Liver (tissue), 3 donors: ENCODE measurements at regions not wholly inside any gene's neighbourhood (a gene's known extent, or its start where the extent isn't known, plus 50 kb on each side); places are given as distances from the start of the nearest gene placed in this dataset.

ENCODE experiments used
- JUND ChIP-seq, 2 donors: IDR thresholded peaks; 2 replicates each; pipeline ENCODE4 v1.6.1; 2016; ENCODE audit warnings: antibody characterized with exemption in 2 of 2
- RXRA ChIP-seq, 2 donors: IDR thresholded peaks; 2 replicates each; pipeline ENCODE4 v1.6.1; 2017 to 2018; ENCODE audit warnings: antibody characterized with exemption in 2 of 2, mild to moderate bottlenecking in 1 of 2
- SP1 ChIP-seq: IDR thresholded peaks from 2 replicates; pipeline ENCODE4 v1.6.1; 2018; ENCODE audit warnings: antibody characterized with exemption, mild to moderate bottlenecking
- TAF1 ChIP-seq: conservative IDR thresholded peaks from 2 replicates; pipeline ENCODE4 v1.6.1; 2016; ENCODE audit warnings: antibody characterized with exemption, mild to moderate bottlenecking
- TF ChIP-seq, protein P1 (sequence below): fragments of 150-350 bp; IDR thresholded peaks from 2 replicates; pipeline ENCODE4 v1.5.1; 2017; ENCODE audit warnings: improper control_type of control experiment, low read depth, low read length; ENCODE audit not compliant: missing input control
- donor health status: healthy.
- donor health status: healthy.

DNA sequence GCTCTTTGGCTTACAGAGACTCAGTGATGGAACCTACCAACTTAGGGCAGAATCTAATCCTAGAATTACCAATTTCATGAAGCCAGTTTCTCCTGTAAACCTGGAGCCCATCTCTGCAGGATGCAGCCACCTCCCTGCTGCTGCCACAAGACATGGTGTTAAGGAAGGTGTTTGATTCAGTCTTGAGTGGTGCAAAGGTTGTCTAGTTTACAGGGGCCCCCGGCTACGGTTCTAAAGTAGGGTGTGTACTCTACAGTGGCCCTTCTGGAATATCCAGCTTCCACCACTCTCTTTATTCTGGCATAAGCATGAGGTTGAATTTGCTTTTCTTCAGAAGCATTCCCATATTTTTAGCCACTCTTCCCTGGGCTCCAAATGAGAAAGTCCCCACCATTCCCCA lies 154.1 kb upstream of the GRIP1 start:
- TF ChIP-seq, protein P1, sequence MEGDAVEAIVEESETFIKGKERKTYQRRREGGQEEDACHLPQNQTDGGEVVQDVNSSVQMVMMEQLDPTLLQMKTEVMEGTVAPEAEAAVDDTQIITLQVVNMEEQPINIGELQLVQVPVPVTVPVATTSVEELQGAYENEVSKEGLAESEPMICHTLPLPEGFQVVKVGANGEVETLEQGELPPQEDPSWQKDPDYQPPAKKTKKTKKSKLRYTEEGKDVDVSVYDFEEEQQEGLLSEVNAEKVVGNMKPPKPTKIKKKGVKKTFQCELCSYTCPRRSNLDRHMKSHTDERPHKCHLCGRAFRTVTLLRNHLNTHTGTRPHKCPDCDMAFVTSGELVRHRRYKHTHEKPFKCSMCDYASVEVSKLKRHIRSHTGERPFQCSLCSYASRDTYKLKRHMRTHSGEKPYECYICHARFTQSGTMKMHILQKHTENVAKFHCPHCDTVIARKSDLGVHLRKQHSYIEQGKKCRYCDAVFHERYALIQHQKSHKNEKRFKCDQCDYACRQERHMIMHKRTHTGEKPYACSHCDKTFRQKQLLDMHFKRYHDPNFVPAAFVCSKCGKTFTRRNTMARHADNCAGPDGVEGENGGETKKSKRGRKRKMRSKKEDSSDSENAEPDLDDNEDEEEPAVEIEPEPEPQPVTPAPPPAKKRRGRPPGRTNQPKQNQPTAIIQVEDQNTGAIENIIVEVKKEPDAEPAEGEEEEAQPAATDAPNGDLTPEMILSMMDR = no peak
- TF ChIP-seq JUND (IDR thresholded peaks at IDR 0.05) (no peak), RXRA (IDR thresholded peaks at IDR 0.05) (no peak), TAF1 (no peak), SP1 (no peak)
